SK-N-SH treated with all-trans-retinoic acid at 6 μM for 48 hours (cell line): ENCODE measurements at regions not wholly inside any gene's neighbourhood (a gene's known extent, or its start where the extent isn't known, plus 50 kb on each side); places are given as distances from the start of the nearest gene placed in this dataset.
"Not testable (repeated sequence)": the region's sequence is repeated elsewhere in the genome, so short reads cannot be mapped to it uniquely, and the experiment has no call there.

Source experiments
- ATAC-seq: fragments of 200-7000 bp; cut with Tn5 transposase; 3 replicates; pipeline ENCODE4 v1.9.1; 2020; ENCODE audit warnings: mild to moderate bottlenecking, moderate library complexity
- ARNTL ChIP-seq: fragments of 450-650 bp; formaldehyde crosslinking; IDR thresholded peaks from 2 replicates; pipeline ENCODE4 v1.5.0; 2020; ENCODE audit warnings: low read depth, mild to moderate bottlenecking, moderate library complexity, borderline replicate concordance
- BACH2 ChIP-seq: fragments of 250-450 bp; sonication (Bioruptor Pico); IDR thresholded peaks from 2 replicates; pipeline ENCODE4 v1.9.0; 2021; ENCODE audit warnings: mild to moderate bottlenecking, borderline replicate concordance
- CREB5 ChIP-seq: fragments of 250-450 bp; sonication (Bioruptor Pico); IDR thresholded peaks from 2 replicates; pipeline ENCODE4 v1.5.1; 2020; ENCODE audit warnings: low read depth, mild to moderate bottlenecking, moderate library complexity
- CSDC2 ChIP-seq: fragments of 250-450 bp; sonication (Bioruptor Pico); IDR thresholded peaks from 2 replicates; pipeline ENCODE4 v1.5.0; 2020; ENCODE audit warnings: mild to moderate bottlenecking, moderate library complexity
- CSRNP3 ChIP-seq: fragments of 250-450 bp; sonication (Bioruptor Pico); IDR thresholded peaks from 2 replicates; pipeline ENCODE4 v1.5.1; 2021; ENCODE audit warnings: mild to moderate bottlenecking, moderate library complexity
- ESRRG ChIP-seq: fragments of 250-450 bp; sonication (Bioruptor Pico); IDR thresholded peaks from 2 replicates; pipeline ENCODE4 v1.6.1; 2021; ENCODE audit warnings: mild to moderate bottlenecking
- GLIS3 ChIP-seq: fragments of 250-450 bp; sonication (Bioruptor Pico); IDR thresholded peaks from 2 replicates; pipeline ENCODE4 v1.5.0; 2020; ENCODE audit warnings: mild to moderate bottlenecking, moderate library complexity
- ISL1 ChIP-seq: fragments of 250-450 bp; sonication (Bioruptor Pico); IDR thresholded peaks from 2 replicates; pipeline ENCODE4 v2.1.2; 2022; ENCODE audit warnings: mild to moderate bottlenecking, moderate library complexity
- OSR1 ChIP-seq: fragments of 250-450 bp; sonication (Bioruptor Pico); IDR thresholded peaks from 2 replicates; pipeline ENCODE4 v1.8.0; 2022; ENCODE audit warnings: moderate library complexity, mild to moderate bottlenecking, inconsistent platforms
- PATZ1 ChIP-seq: fragments of 250-450 bp; sonication (Bioruptor Pico); IDR thresholded peaks from 2 replicates; pipeline ENCODE4 v1.8.0; 2020; ENCODE audit warnings: mild to moderate bottlenecking, moderate library complexity, borderline replicate concordance
- POU6F1 ChIP-seq: fragments of 250-450 bp; sonication (Bioruptor Pico); IDR thresholded peaks from 2 replicates; pipeline ENCODE4 v1.8.0; 2021; ENCODE audit warnings: low read depth, mild to moderate bottlenecking, moderate library complexity, borderline replicate concordance
- PPARA ChIP-seq: fragments of 250-450 bp; sonication (Bioruptor Pico); IDR thresholded peaks from 2 replicates; pipeline ENCODE4 v1.5.0; 2020; ENCODE audit warnings: mild to moderate bottlenecking, borderline replicate concordance
- RARB ChIP-seq: fragments of 250-450 bp; sonication (Bioruptor Pico); IDR thresholded peaks from 2 replicates; pipeline ENCODE4 v1.8.0; 2021; ENCODE audit warnings: mild to moderate bottlenecking, moderate library complexity
- SNAI2 ChIP-seq: fragments of 250-450 bp; sonication (Bioruptor Pico); IDR thresholded peaks from 2 replicates; pipeline ENCODE4 v1.5.0; 2020; ENCODE audit warnings: mild to moderate bottlenecking, moderate library complexity
- TCF4 ChIP-seq: fragments of 250-450 bp; sonication (Bioruptor Pico); IDR thresholded peaks from 2 replicates; pipeline ENCODE4 v1.8.0; 2021; ENCODE audit warnings: mild to moderate bottlenecking, moderate library complexity, borderline replicate concordance
- TOX ChIP-seq: fragments of 250-450 bp; sonication (Bioruptor Pico); IDR thresholded peaks from 2 replicates; pipeline ENCODE4 v1.8.0; 2021; ENCODE audit warnings: mild to moderate bottlenecking, moderate library complexity, borderline replicate concordance
- TSHZ2 ChIP-seq: fragments of 250-450 bp; sonication (Bioruptor Pico); IDR thresholded peaks from 2 replicates; pipeline ENCODE4 v1.5.0; 2020; ENCODE audit warnings: mild to moderate bottlenecking, moderate library complexity
- ZC3H10 ChIP-seq: fragments of 250-450 bp; sonication (Bioruptor Pico); IDR thresholded peaks from 2 replicates; pipeline ENCODE4 v1.5.1; 2021; ENCODE audit warnings: mild to moderate bottlenecking, moderate library complexity
- ZFP3 ChIP-seq: fragments of 250-450 bp; sonication (Bioruptor Pico); IDR thresholded peaks from 2 replicates; pipeline ENCODE4 v1.5.0; 2020; ENCODE audit warnings: mild to moderate bottlenecking, moderate library complexity
- ZFP30 ChIP-seq: fragments of 450-650 bp; formaldehyde crosslinking; IDR thresholded peaks from 2 replicates; pipeline ENCODE4 v1.5.0; 2022; ENCODE audit warnings: mild to moderate bottlenecking, moderate library complexity
- ZNF565 ChIP-seq: fragments of 450-650 bp; formaldehyde crosslinking; conservative IDR thresholded peaks from 2 replicates; pipeline ENCODE4 v1.5.0; 2020; ENCODE audit warnings: low read depth, mild to moderate bottlenecking, moderate library complexity
- ZNF70 ChIP-seq: fragments of 450-650 bp; formaldehyde crosslinking; IDR thresholded peaks from 2 replicates; pipeline ENCODE4 v1.5.0; 2020; ENCODE audit warnings: mild to moderate bottlenecking, moderate library complexity
- ZNF8 ChIP-seq: fragments of 450-650 bp; formaldehyde crosslinking; IDR thresholded peaks from 2 replicates; pipeline ENCODE4 v1.5.0; 2020; ENCODE audit warnings: mild to moderate bottlenecking, moderate library complexity

GRCh38 chr17:27958708-27959381 is 65.7 kb upstream of the LYRM9 start (continued):
- no peak for TF ChIP-seq GLIS3
- no peak for TF ChIP-seq RARB (CRISPR knock-in tag)
- TF ChIP-seq, all 23 proteins: peak for 0

- TF ChIP-seq RARB (CRISPR knock-in tag) = no peak
- no peak for TF ChIP-seq PPARA
- TF ChIP-seq POU6F1 (CRISPR knock-in tag) = no peak
- no peak for TF ChIP-seq TOX
- TF ChIP-seq ZNF565 (CRISPR knock-in tag) = no peak
- TF ChIP-seq ZC3H10 (CRISPR knock-in tag) = no peak
- no peak for TF ChIP-seq ZNF8 (CRISPR knock-in tag)
- no peak for TF ChIP-seq CREB5 (CRISPR knock-in tag)
- no peak for TF ChIP-seq BACH2 (CRISPR knock-in tag)
- no peak for TF ChIP-seq ESRRG
- no peak for TF ChIP-seq ZFP30
- TF ChIP-seq ISL1 (CRISPR knock-in tag) = no peak
- TF ChIP-seq TSHZ2 (CRISPR knock-in tag) = no peak
- no peak for TF ChIP-seq CSRNP3 (CRISPR knock-in tag)
- no peak for TF ChIP-seq ZNF70
- TF ChIP-seq ZFP3 = no peak
- no peak for TF ChIP-seq TCF4
- ATAC-seq = no peak
Observed at GRCh38 chr17:27959382-27959709, 66.2 kb upstream of the LYRM9 start.

- no peak for ATAC-seq
- TF ChIP-seq CSDC2 (no peak), SNAI2 (no peak), ARNTL (CRISPR knock-in tag) (no peak), TSHZ2 (CRISPR knock-in tag) (no peak), POU6F1 (CRISPR knock-in tag) (no peak), BACH2 (CRISPR knock-in tag) (no peak), TOX (no peak), ZNF8 (CRISPR knock-in tag) (no peak), PATZ1 (no peak), ZFP3 (no peak), ZFP30 (no peak), OSR1 (CRISPR knock-in tag) (no peak), ESRRG (no peak)
Observed at GRCh38 chr17:27960183-27960849, 67.2 kb upstream of the LYRM9 start.

GRCh38 chr17:27962581-27962980 is 69.4 kb upstream of the LYRM9 start:
- ATAC-seq = not testable (repeated sequence)
